Thyroid gland (tissue), 4 donors: ENCODE measurements at regions not wholly inside any gene's neighbourhood (a gene's known extent, or its start where the extent isn't known, plus 50 kb on each side); places are given as distances from the start of the nearest gene placed in this dataset.

ENCODE experiments used
- CTCF ChIP-seq, 6 experiments: fragments of 200-600 bp in 3 of 6; fragments of 450-650 bp in 3 of 6; sonication (generic) in 3 of 6; IDR thresholded peaks; one replicate each; pipeline ENCODE4 v1.5.1; 2016 to 2019; ENCODE audit warnings: antibody characterized with exemption in 6 of 6, mild to moderate bottlenecking in 2 of 6, inconsistent platforms in 1 of 6, moderate library complexity in 1 of 6
- POLR2A ChIP-seq, 2 donors: fragments of 450-650 bp; IDR thresholded peaks; one replicate each; pipeline ENCODE4 v1.6.1; 2017; ENCODE audit warnings: antibody characterized with exemption in 2 of 2, mild to moderate bottlenecking in 2 of 2, moderate library complexity in 1 of 2

- TF ChIP-seq CTCF (IDR thresholded peaks at IDR 0.05) (no peak), POLR2A (IDR thresholded peaks at IDR 0.05) (no peak)
Observed at GRCh38 chr6:139759086-139759485, 384.6 kb upstream of the CITED2 start.
